NCI-H2171 treated with DMSO at 0.1 percent for 48 hours (cell line): ENCODE measurements at regions not wholly inside any gene's neighbourhood (a gene's known extent, or its start where the extent isn't known, plus 50 kb on each side); places are given as distances from the start of the nearest gene placed in this dataset.

ENCODE experiments used
- DNase-seq: peaks from one replicate; lab custom pipeline; 2025; lab: John Stamatoyannopoulos, UW

GRCh38 chr2:239905884-239906654 lies 119.1 kb downstream of the NDUFA10 start:
- DNase-seq: no peak

DNA sequence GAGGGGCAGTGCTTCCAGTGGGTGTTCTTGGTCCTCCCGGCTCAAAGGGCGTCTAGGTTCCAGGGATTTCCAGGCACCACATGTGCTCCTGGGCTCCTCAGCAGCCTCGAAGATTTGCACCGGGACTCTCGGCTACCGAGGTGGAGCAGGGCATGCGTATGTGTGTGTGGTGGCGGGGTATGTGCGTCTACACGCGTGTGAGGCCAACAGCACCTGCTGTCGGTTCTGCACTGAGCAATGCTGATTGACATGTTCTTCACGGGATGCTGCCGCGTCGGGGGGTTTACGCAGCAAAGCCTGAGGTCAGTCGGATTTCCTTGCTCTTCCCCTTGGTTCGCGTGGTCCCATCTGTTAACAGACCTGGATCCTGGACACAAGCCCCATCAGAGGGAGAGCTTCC lies 119.8 kb downstream of the NDUFA10 start:
- no peak for DNase-seq

GRCh38 chr2:239904496-239904895 lies 120.6 kb downstream of the NDUFA10 start:
- DNase-seq: no peak

- DNase-seq: no peak
Measured at GRCh38 chr2:239903803-239904202, 121.3 kb downstream of the NDUFA10 start.

GRCh38 chr2:239903210-239903609 lies 121.9 kb downstream of the NDUFA10 start:
- no peak for DNase-seq

DNA sequence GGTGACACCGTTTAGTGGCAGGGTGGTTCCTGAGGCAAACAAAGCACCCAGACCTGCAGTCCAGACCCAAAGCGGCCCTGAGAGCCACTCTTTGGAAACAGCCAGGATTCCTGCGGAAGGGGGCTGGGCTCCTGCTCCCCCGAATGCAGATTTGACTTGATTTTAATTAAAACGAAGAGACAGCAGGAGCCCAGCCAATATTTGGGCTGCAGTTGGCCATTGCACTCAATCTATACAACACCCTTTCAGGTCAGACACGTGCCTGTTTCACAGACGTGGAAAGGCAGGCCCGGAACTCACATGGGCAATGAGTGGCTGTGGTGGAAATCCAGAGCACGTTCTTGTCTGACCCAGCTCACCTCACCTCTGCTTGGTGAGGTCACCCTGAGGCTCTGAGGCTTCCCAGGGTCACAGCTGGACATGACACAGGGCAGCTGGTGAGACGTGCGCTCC lies 122.4 kb downstream of the NDUFA10 start:
- no peak for DNase-seq

DNA sequence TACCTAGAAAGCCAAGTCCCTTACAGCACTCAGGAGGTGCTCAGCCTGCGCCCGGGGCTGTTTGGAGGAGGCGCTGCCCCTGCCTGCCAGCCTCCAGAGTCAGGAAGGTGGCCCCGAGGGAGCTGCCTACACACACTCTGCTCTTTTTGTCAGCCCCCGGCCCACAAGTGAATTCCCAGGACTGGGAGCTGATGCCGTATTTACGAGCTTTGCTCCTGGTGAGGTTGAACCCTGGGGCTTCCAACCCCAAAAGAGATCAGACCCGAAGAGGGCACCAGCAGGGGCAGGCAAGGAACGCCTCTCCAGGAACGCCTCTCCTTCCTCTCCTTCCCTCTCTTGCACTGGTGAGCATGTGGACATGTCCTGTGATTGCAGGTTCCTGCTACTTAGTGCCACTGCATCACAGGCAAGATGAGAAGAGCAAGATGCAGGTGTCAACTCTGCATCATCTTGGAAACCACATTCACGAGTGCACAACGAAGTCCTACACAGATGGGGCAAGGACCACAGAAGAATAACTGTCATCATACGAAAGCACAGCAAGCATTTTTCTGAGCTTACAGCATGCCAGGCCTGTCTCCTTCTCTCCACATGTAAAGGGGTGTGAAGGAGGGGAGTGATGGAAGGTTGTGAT lies 126.7 kb downstream of the NDUFA10 start:
- no peak for DNase-seq

- DNase-seq: no peak
Measured at GRCh38 chr2:239897596-239898235, 127.4 kb downstream of the NDUFA10 start.

DNA sequence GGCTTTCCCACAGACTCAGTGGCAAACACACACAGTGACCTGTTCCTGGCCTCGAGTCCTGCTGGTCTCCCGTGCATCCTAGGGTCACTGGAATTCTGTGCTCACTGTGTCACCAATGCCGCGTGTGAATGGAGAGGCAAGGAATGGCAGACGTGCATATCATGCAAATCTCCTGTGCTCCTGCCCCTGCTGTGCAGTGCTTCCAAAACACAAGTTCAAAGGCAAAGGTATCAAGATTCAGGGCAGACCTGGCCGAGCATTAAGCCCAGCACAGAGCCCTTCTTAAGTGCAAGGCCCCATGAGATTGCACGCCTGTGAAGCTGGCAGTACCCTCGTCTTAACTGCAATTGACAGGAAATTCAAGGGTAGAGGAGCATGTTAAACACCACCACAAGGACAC lies 129.1 kb downstream of the NDUFA10 start:
- no peak for DNase-seq

GRCh38 chr2:239895669-239896068 lies 129.5 kb downstream of the NDUFA10 start:
- DNase-seq: no peak

GRCh38 chr2:239895116-239895515 lies 130.0 kb downstream of the NDUFA10 start:
- DNase-seq: no peak

- DNase-seq: no peak
Measured at GRCh38 chr2:239894276-239894675, 130.9 kb downstream of the NDUFA10 start.

DNA sequence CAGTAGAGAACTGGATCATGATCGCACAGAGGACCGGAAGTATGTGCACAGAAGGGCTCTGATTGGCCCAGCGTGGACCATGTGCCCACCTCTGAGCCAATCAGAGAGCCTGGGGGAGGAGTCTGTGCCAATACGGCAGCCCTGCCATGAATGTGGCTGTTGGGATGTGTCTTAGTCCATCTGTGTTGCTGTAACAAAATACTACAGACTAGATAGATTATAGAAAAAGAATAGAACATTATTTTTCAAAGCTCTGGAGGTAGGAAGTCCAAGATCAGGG lies 132.0 kb downstream of the NDUFA10 start:
- DNase-seq: no peak

DNA sequence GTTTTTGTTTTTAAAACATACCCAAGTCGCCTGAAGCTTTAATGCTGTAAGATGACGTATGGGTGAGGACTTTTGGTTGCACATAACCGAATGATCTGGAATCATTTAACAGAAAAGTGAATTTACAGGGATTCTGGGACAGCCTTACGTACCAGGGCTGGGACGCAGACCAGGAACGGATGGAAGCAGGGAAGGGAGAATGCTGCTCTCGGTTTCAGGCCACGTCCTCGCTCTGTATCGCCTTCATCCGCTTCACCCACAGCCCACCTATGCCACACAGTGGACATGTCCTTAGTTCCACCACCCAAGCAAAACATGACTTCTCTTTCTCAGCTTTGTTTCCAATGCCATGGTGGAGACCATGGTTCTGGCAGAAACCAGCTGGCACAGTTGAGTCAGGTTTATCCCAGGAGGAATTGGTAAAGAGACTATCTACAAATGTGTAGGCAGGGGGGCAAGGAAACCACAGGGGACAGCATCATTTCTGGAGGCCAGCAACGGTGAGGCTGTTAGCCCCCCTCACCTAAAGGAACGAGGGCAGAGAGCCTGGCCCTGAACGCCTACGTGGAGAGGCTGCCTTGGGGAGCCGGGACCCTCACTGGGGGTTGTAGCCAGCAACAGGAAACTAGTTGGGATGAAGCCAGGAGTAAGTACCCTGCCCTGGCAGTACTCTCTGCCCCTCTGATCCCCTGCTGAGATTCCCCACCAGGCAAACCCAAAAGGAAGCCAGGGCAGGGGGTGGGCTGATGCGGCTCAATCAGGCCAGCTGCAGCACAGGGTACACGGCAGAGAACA lies 132.5 kb downstream of the NDUFA10 start:
- DNase-seq: no peak

DNA sequence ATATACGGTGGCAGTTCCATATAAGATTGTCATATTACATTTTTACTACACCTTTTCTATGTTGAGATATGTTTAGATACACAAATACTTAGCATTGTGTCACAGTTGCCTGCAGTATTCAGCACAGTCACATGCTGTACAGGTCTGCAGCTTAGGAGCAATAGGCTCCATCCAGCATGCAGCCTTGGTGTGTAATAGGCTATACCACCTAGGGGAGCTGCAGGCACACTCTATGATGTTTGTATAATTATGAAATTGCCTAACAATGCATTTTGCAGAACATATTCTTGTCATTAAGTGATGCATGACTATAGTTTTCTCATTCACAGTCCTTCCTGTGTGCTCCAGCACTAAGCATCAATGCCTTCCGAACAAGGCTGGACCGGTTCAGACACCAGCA lies 133.4 kb downstream of the NDUFA10 start:
- no peak for DNase-seq

- DNase-seq: no peak
Measured at GRCh38 chr2:239890206-239890746, 134.9 kb downstream of the NDUFA10 start.

DNA sequence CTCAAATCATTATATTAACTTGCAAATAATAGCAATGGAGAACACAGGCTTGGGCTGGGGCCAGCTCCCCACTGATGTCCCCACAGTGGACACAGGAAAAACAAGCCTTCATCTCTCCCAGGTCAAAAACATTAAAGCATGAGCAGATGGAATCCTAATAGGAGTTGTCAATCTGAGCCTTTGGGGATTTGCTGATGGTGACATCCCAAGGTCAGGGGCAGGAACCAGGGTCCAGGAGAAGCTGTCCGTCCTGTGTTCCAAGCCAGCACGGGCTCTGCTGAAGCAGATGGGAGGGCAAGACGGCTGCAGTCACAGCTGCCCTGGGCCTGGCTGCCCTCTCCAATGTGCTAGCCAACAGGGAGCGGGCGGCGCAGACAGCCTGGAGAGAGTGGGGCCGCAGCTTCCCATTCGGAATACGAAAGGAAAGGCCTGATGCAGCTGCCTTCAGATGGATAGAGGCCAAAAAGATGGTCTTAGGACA lies 135.5 kb downstream of the NDUFA10 start:
- no peak for DNase-seq

GRCh38 chr2:239887604-239888003 lies 137.5 kb downstream of the NDUFA10 start:
- peak; percentile 12 for DNase-seq

DNA sequence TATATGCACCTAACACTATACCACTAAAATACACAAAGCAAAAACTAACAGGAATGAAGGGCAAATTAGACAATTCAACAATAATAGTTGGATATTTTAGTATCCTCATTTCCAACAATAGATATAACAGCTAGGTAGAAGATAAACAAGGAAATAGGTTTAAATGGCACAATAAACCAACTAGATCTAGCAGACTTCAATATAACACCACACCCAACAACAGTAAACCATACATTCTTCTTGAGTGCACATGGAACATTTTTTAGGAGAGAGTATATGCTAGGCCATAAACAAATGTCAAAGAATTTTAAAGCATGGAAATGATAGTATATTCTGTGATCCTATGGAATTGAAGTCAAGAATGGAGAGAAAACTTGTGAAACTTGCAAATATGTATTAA lies 138.4 kb downstream of the NDUFA10 start:
- DNase-seq: no peak

DNA sequence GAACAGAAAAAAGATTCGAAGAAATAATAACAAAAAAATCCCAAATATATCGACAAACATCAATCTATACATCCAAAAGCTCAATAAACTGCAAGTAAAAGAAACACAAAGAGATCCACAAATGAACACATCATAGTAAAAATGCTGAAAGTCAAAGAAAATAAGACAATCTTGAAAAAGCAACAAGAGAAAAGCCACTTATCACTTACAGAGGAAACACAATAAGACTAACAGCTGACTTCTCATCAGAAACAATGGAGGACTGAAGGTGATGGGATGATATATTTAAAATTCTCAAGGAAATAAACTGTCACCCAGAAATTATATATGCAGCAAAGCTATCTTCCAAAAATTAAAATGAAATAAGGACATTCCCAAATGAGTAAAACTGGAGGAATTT lies 140.3 kb downstream of the NDUFA10 start:
- DNase-seq: peak; percentile 3

DNA sequence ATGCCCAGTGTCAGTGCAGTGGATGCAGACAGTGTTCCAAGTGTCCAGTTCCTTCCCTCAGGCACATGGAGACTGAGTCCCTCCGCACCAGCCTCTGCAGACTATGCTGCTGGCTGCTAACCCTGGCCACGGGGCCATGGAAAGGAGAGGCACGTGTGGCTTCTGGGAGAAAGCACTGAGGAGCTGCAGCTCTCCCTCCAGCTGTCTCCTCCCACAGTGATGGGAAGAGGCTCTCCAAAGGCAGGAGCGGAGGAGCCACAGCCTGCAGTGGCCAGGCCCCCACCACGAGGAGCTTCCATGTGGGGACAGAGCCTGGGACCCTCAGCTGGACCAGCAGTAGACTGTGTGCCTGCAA lies 141.1 kb downstream of the NDUFA10 start:
- no peak for DNase-seq

GRCh38 chr2:239883326-239884050 lies 141.7 kb downstream of the NDUFA10 start:
- no peak for DNase-seq
